Stimulated activated naive CD4-positive, alpha-beta T cell treated with Interleukin-2 at 50 U/mL for 16 hours (primary cell): ENCODE measurements at regions not wholly inside any gene's neighbourhood (a gene's known extent, or its start where the extent isn't known, plus 50 kb on each side); places are given as distances from the start of the nearest gene placed in this dataset.

ENCODE experiments used
- DNase-seq: peaks from one replicate; lab custom pipeline; 2025; lab: John Stamatoyannopoulos, UW

GRCh38 chr5:133829786-133830185, 138.6 kb downstream of the C5orf15 start:
- DNase-seq, result no peak

GRCh38 chr5:133828722-133829121, 139.7 kb downstream of the C5orf15 start:
- DNase-seq, result no peak

- DNase-seq, result no peak
Observed at GRCh38 chr5:133827830-133828229, 140.6 kb downstream of the C5orf15 start.

GRCh38 chr5:133827011-133827410, 141.4 kb downstream of the C5orf15 start:
- DNase-seq, result no peak

- no peak for DNase-seq
Observed at GRCh38 chr5:133825631-133826289, 142.7 kb downstream of the C5orf15 start.

GRCh38 chr5:133824661-133825254, 143.7 kb downstream of the C5orf15 start:
- no peak for DNase-seq

- DNase-seq, result no peak
Observed at GRCh38 chr5:133821889-133822288, 146.5 kb downstream of the C5orf15 start.

- DNase-seq, result no peak
Observed at GRCh38 chr5:133821311-133821741, 147.1 kb downstream of the C5orf15 start.

GRCh38 chr5:133820507-133820906, 147.9 kb downstream of the C5orf15 start:
- no peak for DNase-seq

GRCh38 chr5:133819977-133820471, 148.4 kb downstream of the C5orf15 start:
- no peak for DNase-seq

- DNase-seq, result no peak
Observed at GRCh38 chr5:133818869-133819600, 149.4 kb downstream of the C5orf15 start.

GRCh38 chr5:133818031-133818431, 150.4 kb downstream of the C5orf15 start:
- no peak for DNase-seq

- DNase-seq, result no peak
Observed at GRCh38 chr5:133817456-133817855, 151.0 kb downstream of the C5orf15 start.

GRCh38 chr5:133816791-133817190, 151.6 kb downstream of the C5orf15 start:
- DNase-seq, result no peak

GRCh38 chr5:133814152-133814551, 154.3 kb downstream of the C5orf15 start:
- no peak for DNase-seq

- no peak for DNase-seq
Observed at GRCh38 chr5:133811168-133811567, 157.3 kb downstream of the C5orf15 start.

- no peak for DNase-seq
Observed at GRCh38 chr5:133809801-133810200, 158.6 kb downstream of the C5orf15 start.

GRCh38 chr5:133807348-133807747, 161.1 kb downstream of the C5orf15 start:
- no peak for DNase-seq

- DNase-seq, result no peak
Observed at GRCh38 chr5:133806847-133807246, 161.6 kb downstream of the C5orf15 start.

GRCh38 chr5:133801955-133802751, 166.3 kb downstream of the C5orf15 start:
- no peak for DNase-seq

- no peak for DNase-seq
Observed at GRCh38 chr5:133801431-133801830, 167.0 kb downstream of the C5orf15 start.

- no peak for DNase-seq
Observed at GRCh38 chr5:133799571-133800237, 168.7 kb downstream of the C5orf15 start.
